ENCODE measurements at regions not wholly inside any gene's neighbourhood (a gene's known extent, or its start where the extent isn't known, plus 50 kb on each side); places are given as distances from the start of the nearest gene placed in this dataset.

DNA sequence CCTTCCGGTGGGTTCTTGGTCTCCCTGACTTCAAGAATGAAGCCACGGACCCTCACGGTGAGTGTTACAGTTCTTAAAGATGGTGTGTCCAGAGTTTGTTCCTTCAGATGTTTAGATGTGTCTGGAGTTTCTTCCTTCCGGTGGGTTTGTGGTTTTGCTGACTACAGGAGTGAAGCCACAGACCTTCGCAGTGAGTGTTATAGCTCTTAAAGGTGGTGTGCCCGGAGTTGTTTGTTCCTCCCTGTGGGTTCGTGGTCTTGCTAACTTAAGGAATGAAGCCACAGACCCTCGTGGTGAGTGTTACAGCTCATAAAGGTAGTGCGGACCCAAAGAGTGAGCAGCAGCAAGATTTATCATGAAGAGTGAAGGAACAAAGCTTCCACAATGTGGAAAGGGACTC, 87.1 kb upstream of the BASP1 start:
- DNase-seq = peak; percentile 34

- DNase-seq = peak; percentile 66
These were observed 84.9 kb upstream of the BASP1 start for GRCh38 chr5:17132444-17133083.

GRCh38 chr5:17135050-17135449, 82.4 kb upstream of the BASP1 start:
- no peak for DNase-seq

GRCh38 chr5:17143335-17143734, 74.1 kb upstream of the BASP1 start:
- no peak for DNase-seq

DNA sequence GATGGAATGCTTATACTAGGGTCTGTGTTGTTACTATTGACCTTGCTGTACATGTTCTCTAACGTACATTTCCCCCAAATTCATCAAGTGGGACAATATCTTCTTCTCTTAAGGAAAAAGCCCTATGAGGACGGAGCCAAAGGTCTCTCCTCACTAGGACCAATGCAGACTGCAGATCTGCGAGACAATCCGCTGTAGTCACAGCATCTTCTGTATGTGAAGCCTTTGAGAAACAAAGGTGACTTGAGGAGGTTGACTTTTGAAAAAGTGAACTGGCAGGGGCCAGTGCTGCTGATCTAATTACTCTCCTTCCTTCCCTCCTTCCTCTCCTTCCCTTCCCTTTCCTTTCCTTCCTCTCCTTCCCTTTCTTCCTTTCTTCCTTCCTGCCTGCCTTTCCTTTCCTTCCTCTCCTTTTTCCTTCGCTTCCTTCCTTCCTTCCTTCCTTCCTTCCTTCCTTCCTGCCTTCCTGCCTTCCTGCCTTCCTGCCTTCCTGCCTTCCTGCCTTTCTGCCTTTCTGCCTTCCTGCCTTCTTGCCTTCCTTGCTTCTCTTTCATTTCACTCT, 71.1 kb upstream of the BASP1 start:
- no peak for DNase-seq

DNA sequence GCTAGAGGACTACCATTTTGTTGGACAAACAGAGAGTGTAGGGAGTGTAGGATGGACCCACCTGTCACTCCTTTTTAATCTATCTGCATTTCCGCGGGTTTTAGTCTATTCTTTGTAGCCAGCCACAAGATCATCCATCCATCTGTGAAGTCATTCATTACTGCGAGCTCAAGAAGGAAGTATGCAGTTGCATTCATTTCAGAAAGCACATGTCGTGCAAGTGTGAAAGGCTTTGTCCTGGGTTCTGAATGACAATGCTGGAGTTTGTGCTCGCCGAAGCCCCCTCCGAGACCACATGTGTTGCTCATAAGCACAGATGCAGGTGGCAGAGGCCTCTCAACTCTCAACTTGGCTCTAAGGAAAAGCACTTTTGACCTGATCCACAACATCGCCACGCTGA, 70.3 kb upstream of the BASP1 start:
- no peak for DNase-seq

DNA sequence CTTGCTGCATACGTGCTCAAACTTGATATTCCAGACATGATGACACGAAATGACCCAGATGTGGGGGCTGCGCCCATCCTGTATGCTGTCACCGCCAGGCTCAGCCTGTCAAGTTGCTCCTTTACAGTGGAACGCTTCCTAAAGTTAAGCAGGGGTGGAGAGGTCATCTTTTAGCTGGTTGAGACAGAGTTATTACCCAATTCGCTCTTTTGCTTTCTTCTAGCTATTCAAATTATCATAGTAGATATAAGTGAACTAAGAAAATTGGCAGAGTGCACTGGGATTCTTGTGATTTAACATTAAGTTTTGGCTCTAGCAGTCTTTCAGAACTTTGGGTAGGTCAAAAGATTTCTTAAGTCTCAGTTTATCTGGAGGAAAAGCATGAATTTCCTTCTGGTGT, 69.8 kb upstream of the BASP1 start:
- no peak for DNase-seq

DNA sequence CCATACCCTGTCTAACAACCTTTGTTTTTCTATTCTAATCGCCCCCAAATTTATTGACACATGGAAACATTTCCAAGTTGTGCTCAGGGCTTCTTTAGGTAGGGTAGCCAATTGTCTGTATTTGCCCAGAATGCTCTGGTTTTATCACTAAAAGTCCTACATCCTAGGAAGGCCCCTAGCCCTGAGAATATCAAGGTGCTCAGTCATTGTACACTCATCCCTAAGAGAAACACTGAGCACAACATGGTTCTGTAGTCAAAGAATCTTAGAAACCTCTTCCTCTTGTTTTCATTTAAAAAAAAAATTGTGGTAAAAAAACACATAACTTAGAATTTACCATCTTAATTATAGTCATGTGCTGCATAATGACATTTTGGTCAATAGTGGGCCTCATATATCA, 69.0 kb upstream of the BASP1 start:
- DNase-seq = no peak

- DNase-seq = no peak
These were observed 67.6 kb upstream of the BASP1 start for GRCh38 chr5:17149786-17150185.

DNA sequence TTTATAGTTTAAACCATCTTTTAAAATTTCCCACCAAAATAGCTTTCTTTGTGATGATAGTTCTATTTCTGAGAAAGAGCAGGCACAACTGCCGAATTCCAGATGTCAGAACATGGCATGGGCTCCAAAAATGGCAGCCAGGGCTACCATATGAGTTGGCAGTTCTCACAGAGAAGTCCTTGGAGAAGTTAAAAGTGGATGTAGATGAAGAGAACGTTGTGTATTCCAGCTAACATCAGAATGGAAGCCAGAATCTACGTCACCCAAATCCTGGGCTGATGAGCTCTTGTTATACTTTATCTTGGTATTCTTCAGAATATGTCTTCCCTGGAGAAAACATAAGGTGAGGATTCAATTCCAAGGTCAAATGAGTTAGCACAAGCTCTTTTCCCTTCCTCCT, 66.9 kb upstream of the BASP1 start:
- no peak for DNase-seq

GRCh38 chr5:17151686-17152085, 65.7 kb upstream of the BASP1 start:
- DNase-seq = no peak

- no peak for DNase-seq
These were observed 63.0 kb upstream of the BASP1 start for GRCh38 chr5:17154211-17154996.

GRCh38 chr5:17156463-17156862, 61.0 kb upstream of the BASP1 start:
- DNase-seq = no peak

- no peak for DNase-seq
These were observed 60.1 kb upstream of the BASP1 start for GRCh38 chr5:17157294-17157693.

GRCh38 chr5:17157916-17158529, 59.4 kb upstream of the BASP1 start:
- no peak for DNase-seq

GRCh38 chr5:17160756-17161040, 56.7 kb upstream of the BASP1 start:
- DNase-seq = no peak

GRCh38 chr5:17161662-17162061, 55.8 kb upstream of the BASP1 start:
- DNase-seq = no peak

DNA sequence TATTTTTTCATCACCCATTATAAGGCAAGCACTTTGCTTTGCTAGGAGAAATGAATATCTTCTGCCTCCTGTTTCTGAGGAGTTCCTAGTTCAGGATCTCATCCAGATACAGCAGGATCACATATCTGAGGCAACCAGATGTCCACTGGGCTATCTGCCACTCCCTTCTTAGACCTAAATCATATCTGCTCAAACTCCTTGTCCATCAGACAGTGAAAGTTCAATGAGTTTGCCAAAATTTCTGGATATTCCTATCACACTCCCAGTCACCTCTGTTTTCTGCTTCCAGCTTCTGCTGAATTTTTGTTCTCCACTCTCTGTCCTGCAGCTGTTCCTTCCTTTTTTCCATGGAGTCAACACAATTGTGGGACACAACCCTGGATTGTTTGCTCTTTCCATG, 54.2 kb upstream of the BASP1 start:
- peak; percentile 49 for DNase-seq

DNA sequence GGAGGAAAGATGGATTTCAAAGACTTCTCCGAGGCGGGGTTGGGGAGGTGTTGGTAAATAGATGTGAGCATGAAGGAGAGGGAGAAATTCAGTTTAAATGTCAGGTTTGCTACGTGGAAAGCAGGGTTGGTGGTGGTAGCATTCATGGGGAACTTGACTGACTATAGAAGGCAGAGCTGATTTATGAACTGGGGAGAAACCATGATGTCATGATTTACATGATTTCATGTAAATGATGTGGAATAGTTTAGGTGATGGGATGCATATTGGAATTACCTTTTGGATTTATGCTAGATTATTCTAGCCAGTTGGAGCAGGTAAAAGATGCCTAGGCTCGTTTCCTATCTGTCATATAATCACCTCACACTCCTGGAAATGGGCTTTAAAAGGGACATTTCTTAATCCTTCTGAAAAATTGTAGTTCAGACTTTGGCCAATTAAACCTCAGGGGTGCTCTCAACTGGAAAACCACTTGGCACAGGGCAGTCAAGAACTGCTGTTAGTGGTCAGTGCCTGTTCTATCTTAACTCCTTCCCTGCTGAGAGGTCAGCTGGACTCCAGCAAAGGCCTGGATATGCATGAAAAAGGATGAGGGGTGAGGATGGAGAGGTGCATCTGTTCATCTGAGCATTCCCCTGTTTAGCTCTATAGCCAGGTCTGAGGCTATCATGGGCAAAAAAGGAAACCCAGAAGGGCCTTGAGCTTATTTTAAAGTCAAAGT, 50.1 kb upstream of the BASP1 start:
- no peak for DNase-seq

Measured in hematopoietic multipotent progenitor cell treated with erythropoietin and hydrocortisone succinate and interleukin-3 and kit ligand, for 6 days (in vitro differentiated cells).